ENCODE measurements at regions not wholly inside any gene's neighbourhood (a gene's known extent, or its start where the extent isn't known, plus 50 kb on each side); places are given as distances from the start of the nearest gene placed in this dataset.

GRCh38 chr17:63370696-63371095 is 75.4 kb downstream of the CYB561 start:
- no peak overlapping the region for H3K4me3 ChIP-seq (ENCODE audit: low read depth, low read length)
- no peak for TF ChIP-seq CTCF (IDR thresholded peaks at IDR 0.05; ENCODE audit: control insufficient read depth, extremely low read depth, insufficient read depth)
- DNase-seq (ENCODE audit: low read depth) = no peak

GRCh38 chr17:63376949-63377348 is 69.2 kb downstream of the CYB561 start:
- no peak for TF ChIP-seq CTCF (IDR thresholded peaks at IDR 0.05; ENCODE audit: control insufficient read depth, extremely low read depth, insufficient read depth)
- no peak overlapping the region for H3K4me3 ChIP-seq (ENCODE audit: low read depth, low read length)
- no peak for DNase-seq (ENCODE audit: low read depth)

GRCh38 chr17:63378411-63379375 is 67.4 kb downstream of the CYB561 start:
- no peak for DNase-seq (ENCODE audit: low read depth)
- no peak for TF ChIP-seq CTCF (IDR thresholded peaks at IDR 0.05; ENCODE audit: control insufficient read depth, extremely low read depth, insufficient read depth)
- no peak overlapping the region for H3K4me3 ChIP-seq (ENCODE audit: low read depth, low read length)

GRCh38 chr17:63379636-63380035 is 66.5 kb downstream of the CYB561 start:
- DNase-seq (ENCODE audit: low read depth) = no peak
- no peak overlapping the region for H3K4me3 ChIP-seq (ENCODE audit: low read depth, low read length)
- no peak for TF ChIP-seq CTCF (IDR thresholded peaks at IDR 0.05; ENCODE audit: control insufficient read depth, extremely low read depth, insufficient read depth)

- DNase-seq (ENCODE audit: low read depth) = no peak
- TF ChIP-seq CTCF (IDR thresholded peaks at IDR 0.05; ENCODE audit: control insufficient read depth, extremely low read depth, insufficient read depth) = no peak
- H3K4me3 ChIP-seq (ENCODE audit: low read depth, low read length) = no peak overlapping the region
Measured at GRCh38 chr17:63381101-63381729, 64.9 kb downstream of the CYB561 start.

- TF ChIP-seq CTCF (IDR thresholded peaks at IDR 0.05; ENCODE audit: control insufficient read depth, extremely low read depth, insufficient read depth) = no peak
- no peak for DNase-seq (ENCODE audit: low read depth)
- H3K4me3 ChIP-seq (ENCODE audit: low read depth, low read length) = no peak overlapping the region
Measured at GRCh38 chr17:63382136-63382535, 64.0 kb downstream of the CYB561 start.
